ENCODE measurements at regions not wholly inside any gene's neighbourhood (a gene's known extent, or its start where the extent isn't known, plus 50 kb on each side); places are given as distances from the start of the nearest gene placed in this dataset.

- Histone ChIP-seq H3K4me3 (no peak overlapping the region), H3K4me1 (replicated peaks in 1 of 2) (no peaks in the 10 kb centered on the region), H3K9me3 (replicated peaks in 1 of 3) (no peaks in the 10 kb centered on the region), H3K36me3 (replicated peaks in 1 of 2) (no peaks in the 10 kb centered on the region), H3K27me3 (no peaks in the 10 kb centered on the region), H3K27ac (no peak overlapping the region)
- DNase-seq, result no peak
- intact Hi-C loops (cut with DNase I), result no loop called here
- TF ChIP-seq CTCF (IDR thresholded peaks at IDR 0.05) (no peak), POLR2A (IDR thresholded peaks at IDR 0.05) (no peak)
- 50 to 74% (median 63%) methylated on average over 2 of the region's 2 CpGs for WGBS, 4 donors
Measured at GRCh38 chr13:79227418-79227817, 178.6 kb downstream of the RBM26 start.

- Histone ChIP-seq H3K27ac (no peak overlapping the region), H3K4me3 (no peak overlapping the region), H3K36me3 (replicated peaks in 1 of 2) (no peaks in the 10 kb centered on the region), H3K9me3 (replicated peaks in 1 of 3) (no peaks in the 10 kb centered on the region), H3K27me3 (no peaks in the 10 kb centered on the region), H3K4me1 (replicated peaks in 1 of 2) (no peaks in the 10 kb centered on the region)
- 56 to 71% (median 61%) methylated on average over 7 of the region's 7 CpGs for WGBS, 4 donors
- no peak for DNase-seq
- intact Hi-C loops (cut with DNase I), result no loop called here
- TF ChIP-seq CTCF (IDR thresholded peaks at IDR 0.05) (no peak), POLR2A (IDR thresholded peaks at IDR 0.05) (no peak)
Measured at GRCh38 chr13:79226938-79227337, 179.1 kb downstream of the RBM26 start.

- H3K4me3 ChIP-seq, result no peak overlapping the region
- H3K36me3 ChIP-seq (replicated peaks in 1 of 2), result no peaks in the 10 kb centered on the region
- WGBS, 4 donors, result 43 to 51% (median 48%) methylated on average over 8 of the region's 8 CpGs
- no peak for DNase-seq
- intact Hi-C loops (cut with DNase I), result no loop called here
- H3K4me1 ChIP-seq (replicated peaks in 1 of 2), result no peaks in the 10 kb centered on the region
- H3K27ac ChIP-seq, result no peak overlapping the region
- no peaks in the 10 kb centered on the region for H3K9me3 ChIP-seq (replicated peaks in 1 of 3)
- no peaks in the 10 kb centered on the region for H3K27me3 ChIP-seq
- TF ChIP-seq POLR2A (IDR thresholded peaks at IDR 0.05) (no peak), CTCF (IDR thresholded peaks at IDR 0.05) (no peak)
Measured at GRCh38 chr13:79226250-79226649, 179.8 kb downstream of the RBM26 start.

GRCh38 chr13:79225487-79226232 lies 180.4 kb downstream of the RBM26 start:
- intact Hi-C loops (cut with DNase I), result no loop called here
- 67 to 72% (median 69%) methylated on average over 5 of the region's 5 CpGs for WGBS, 4 donors
- no peaks in the 10 kb centered on the region for H3K9me3 ChIP-seq (replicated peaks in 1 of 3)
- no peaks in the 10 kb centered on the region for H3K27me3 ChIP-seq
- H3K4me3 ChIP-seq, result no peak overlapping the region
- H3K4me1 ChIP-seq (replicated peaks in 1 of 2), result no peaks in the 10 kb centered on the region
- no peak overlapping the region for H3K27ac ChIP-seq
- no peak for TF ChIP-seq CTCF (IDR thresholded peaks at IDR 0.05)
- TF ChIP-seq POLR2A (IDR thresholded peaks at IDR 0.05), result no peak
- DNase-seq, result no peak
- no peaks in the 10 kb centered on the region for H3K36me3 ChIP-seq (replicated peaks in 1 of 2)

Data from adrenal gland (tissue), 9 donors.